Hepatocyte (in vitro differentiated cells): ENCODE measurements at regions not wholly inside any gene's neighbourhood (a gene's known extent, or its start where the extent isn't known, plus 50 kb on each side); places are given as distances from the start of the nearest gene placed in this dataset.
"Not testable (repeated sequence)": the region's sequence is repeated elsewhere in the genome, so short reads cannot be mapped to it uniquely, and the experiment has no call there.

ENCODE experiments used
- DNase-seq: peaks from one replicate; pipeline ENCODE4 v3.0.0-alpha.2; 2016; ENCODE audit warnings: low spot score
- H2AFZ ChIP-seq: fragments of 200-600 bp; sonication (generic); 2 replicates; pipeline ENCODE4 v1.6.0; 2016; ENCODE audit warnings: antibody characterized with exemption, mild to moderate bottlenecking
- H3K27ac ChIP-seq: fragments of 200-600 bp; sonication (generic); 2 replicates; pipeline ENCODE4 v1.5.1; 2016; ENCODE audit warnings: mild to moderate bottlenecking
- H3K27me3 ChIP-seq: fragments of 200-600 bp; sonication (generic); 2 replicates; pipeline ENCODE4 v1.6.1; 2016
- H3K36me3 ChIP-seq: fragments of 200-600 bp; sonication (generic); replicated peaks from 2 replicates; pipeline ENCODE4 v1.5.1; 2016; ENCODE audit warnings: low read depth; ENCODE audit not compliant: insufficient read depth
- H3K4me1 ChIP-seq: fragments of 200-600 bp; sonication (generic); 2 replicates; pipeline ENCODE4 v1.5.1; 2016; ENCODE audit warnings: mild to moderate bottlenecking, moderate library complexity; ENCODE audit not compliant: insufficient read depth
- H3K4me2 ChIP-seq: fragments of 200-600 bp; sonication (generic); 2 replicates; pipeline ENCODE4 v1.6.0; 2016
- H3K4me3 ChIP-seq: fragments of 200-600 bp; sonication (generic); 2 replicates; pipeline ENCODE4 v1.5.1; 2016; ENCODE audit warnings: mild to moderate bottlenecking
- H3K79me2 ChIP-seq: fragments of 200-600 bp; sonication (generic); 2 replicates; pipeline ENCODE4 v1.6.0; 2017; ENCODE audit warnings: mild to moderate bottlenecking
- H3K9me2 ChIP-seq: fragments of 200-600 bp; sonication (generic); replicated peaks from 2 replicates; pipeline ENCODE4 v1.6.0; 2017; ENCODE audit warnings: mild to moderate bottlenecking; ENCODE audit not compliant: insufficient read depth
- H3K9me3 ChIP-seq: fragments of 200-600 bp; sonication (generic); 2 replicates; pipeline ENCODE4 v1.5.1; 2016; ENCODE audit warnings: low read depth, mild to moderate bottlenecking
- H4K20me1 ChIP-seq: fragments of 200-600 bp; sonication (generic); 2 replicates; pipeline ENCODE4 v1.6.0; 2016; ENCODE audit warnings: mild to moderate bottlenecking; ENCODE audit not compliant: insufficient read depth, poor library complexity, severe bottlenecking
- CTCF ChIP-seq: fragments of 200-600 bp; sonication (generic); IDR thresholded peaks from 2 replicates; pipeline ENCODE4 v1.5.1; 2016; ENCODE audit warnings: antibody characterized with exemption, mild to moderate bottlenecking; ENCODE audit not compliant: poor library complexity
- EZH2 ChIP-seq: fragments of 200-600 bp; sonication (generic); IDR thresholded peaks from 2 replicates; pipeline ENCODE4 v1.6.1; 2016; ENCODE audit warnings: antibody characterized with exemption, mild to moderate bottlenecking, borderline replicate concordance
- EZH2phosphoT487 ChIP-seq: fragments of 200-600 bp; sonication (generic); IDR thresholded peaks from one replicate; pipeline ENCODE4 v1.6.1; 2018; ENCODE audit warnings: antibody characterized with exemption, mild to moderate bottlenecking, low read depth, moderate library complexity; ENCODE audit not compliant: unreplicated experiment, severe bottlenecking
- WGBS: methylation state at CpG from one replicate; pipeline ENCODE4 v1.1.6; 2016; ENCODE audit warnings: low lambda C conversion rate; ENCODE audit errors: missing lambda C conversion rate; 5-methylcytosine and 5-hydroxymethylcytosine counted together

GRCh38 chr6:166703149-166703710, 76.2 kb upstream of the RPS6KA2 start:
- 75% methylated on average over 8 of the region's 8 CpGs for WGBS
- no peaks in the 10 kb centered on the region for H3K79me2 ChIP-seq
- H3K4me1 ChIP-seq, result no peaks in the 10 kb centered on the region
- H3K4me2 ChIP-seq, result no peak overlapping the region
- no peaks in the 10 kb centered on the region for H4K20me1 ChIP-seq
- H3K4me3 ChIP-seq, result no peak overlapping the region
- H3K36me3 ChIP-seq, result no peaks in the 10 kb centered on the region
- no peak overlapping the region for H2AFZ ChIP-seq
- no peaks in the 10 kb centered on the region for H3K9me2 ChIP-seq
- no peaks in the 10 kb centered on the region for H3K9me3 ChIP-seq
- H3K27ac ChIP-seq, result no peak overlapping the region
- TF ChIP-seq EZH2, result no peak
- no peak for TF ChIP-seq CTCF
- TF ChIP-seq EZH2phosphoT487, result no peak
- DNase-seq, result no peak
- no peaks in the 10 kb centered on the region for H3K27me3 ChIP-seq

- not testable (repeated sequence) for H3K27ac ChIP-seq, H3K4me1 ChIP-seq, H4K20me1 ChIP-seq, H3K27me3 ChIP-seq, H3K79me2 ChIP-seq, DNase-seq, H2AFZ ChIP-seq, H3K4me3 ChIP-seq, H3K9me2 ChIP-seq, H3K4me2 ChIP-seq, H3K36me3 ChIP-seq, H3K9me3 ChIP-seq
- 84% methylated on average over 8 of the region's 8 CpGs for WGBS
Observed at GRCh38 chr6:166701424-166701823, 74.4 kb upstream of the RPS6KA2 start.

GRCh38 chr6:166700871-166701270, 73.8 kb upstream of the RPS6KA2 start:
- H3K4me2 ChIP-seq, DNase-seq, H3K27me3 ChIP-seq, H3K9me2 ChIP-seq, H3K79me2 ChIP-seq, H3K36me3 ChIP-seq, H3K9me3 ChIP-seq, H2AFZ ChIP-seq, H3K4me1 ChIP-seq, H4K20me1 ChIP-seq, H3K27ac ChIP-seq, H3K4me3 ChIP-seq: not testable (repeated sequence)
- 69% methylated on average over 3 of the region's 3 CpGs for WGBS

GRCh38 chr6:166697113-166697512, 70.1 kb upstream of the RPS6KA2 start:
- TF ChIP-seq CTCF (no peak), EZH2 (no peak), EZH2phosphoT487 (no peak)
- H4K20me1 ChIP-seq, result no peaks in the 10 kb centered on the region
- no peak overlapping the region for H3K4me2 ChIP-seq
- H3K4me3 ChIP-seq, result no peak overlapping the region
- H2AFZ ChIP-seq, result no peak overlapping the region
- no peaks in the 10 kb centered on the region for H3K4me1 ChIP-seq
- WGBS, result 94% methylated on average over 4 of the region's 4 CpGs
- DNase-seq, result no peak
- no peaks in the 10 kb centered on the region for H3K9me2 ChIP-seq
- no peaks in the 10 kb centered on the region for H3K9me3 ChIP-seq
- no peaks in the 10 kb centered on the region for H3K27me3 ChIP-seq
- no peaks in the 10 kb centered on the region for H3K36me3 ChIP-seq
- H3K79me2 ChIP-seq, result no peaks in the 10 kb centered on the region
- no peak overlapping the region for H3K27ac ChIP-seq

GRCh38 chr6:166693880-166694279, 66.8 kb upstream of the RPS6KA2 start:
- Histone ChIP-seq H3K4me3 (no peak overlapping the region), H3K36me3 (no peaks in the 10 kb centered on the region), H3K9me2 (no peaks in the 10 kb centered on the region), H2AFZ (no peak overlapping the region), H3K27me3 (no peaks in the 10 kb centered on the region), H3K4me1 (no peaks in the 10 kb centered on the region), H3K27ac (no peak overlapping the region), H3K9me3 (no peaks in the 10 kb centered on the region), H4K20me1 (no peaks in the 10 kb centered on the region), H3K4me2 (no peak overlapping the region), H3K79me2 (no peaks in the 10 kb centered on the region)
- WGBS, result 93% methylated on average over 7 of the region's 7 CpGs
- DNase-seq, result no peak
- TF ChIP-seq EZH2phosphoT487 (no peak), EZH2 (no peak), CTCF (no peak)
